B cell (primary cell): ENCODE measurements at regions not wholly inside any gene's neighbourhood (a gene's known extent, or its start where the extent isn't known, plus 50 kb on each side); places are given as distances from the start of the nearest gene placed in this dataset.

Experiments
- ATAC-seq: fragments of 200-7000 bp; cut with Tn5 transposase; one replicate; pipeline ENCODE4 v1.10.0; 2021; ENCODE audit warnings: low read depth, mild to moderate bottlenecking, moderate number of reproducible peaks, moderate library complexity
- CTCF ChIA-PET: fragments of 350-600 bp; sonication (Branson Sonifier 250); formaldehyde crosslinking; loops from one replicate; lab custom pipeline; 2021; ENCODE audit warnings: antibody characterized with exemption, inconsistent platforms; lab: Charles Lee
- POLR2A ChIA-PET: fragments of 350-600 bp; sonication (Branson Sonifier 250); formaldehyde crosslinking; loops from one replicate; lab custom pipeline; 2021; ENCODE audit warnings: antibody characterized with exemption; lab: Charles Lee
- DNase-seq: peaks from one replicate; pipeline ENCODE4 v3.0.0; 2013
- H2AFZ ChIP-seq: 2 replicates; pipeline ENCODE4 v1.6.1; 2012; ENCODE audit warnings: mild to moderate bottlenecking, low read depth, low read length; ENCODE audit not compliant: insufficient read depth, poor library complexity, severe bottlenecking
- H3K27ac ChIP-seq, 2 donors: 1 replicate in 1 of 2; 2 replicates in 1 of 2; pipeline ENCODE4 v1.5.1; 2012 to 2013; ENCODE audit warnings: low read length in 2 of 2, mild to moderate bottlenecking in 2 of 2, moderate library complexity in 1 of 2
- H3K27me3 ChIP-seq, 4 experiments: fragments of 200-600 bp in 1 of 4; sonication (generic) in 1 of 4; replicated peaks in 1 of 4; 1 replicate in 2 of 4; 2 replicates in 2 of 4; pipeline versions ENCODE4 v1.6.1 to v1.7.0; 2013 to 2016; ENCODE audit warnings: low read length in 3 of 4, mild to moderate bottlenecking in 2 of 4, mixed read lengths in 1 of 4, moderate library complexity in 1 of 4; ENCODE audit not compliant: insufficient read depth in 4 of 4, control insufficient read depth in 3 of 4; ENCODE audit errors: control extremely low read depth in 1 of 4
- H3K36me3 ChIP-seq, 2 experiments: replicated peaks in 1 of 2; 1 replicate in 1 of 2; 2 replicates in 1 of 2; pipeline versions ENCODE4 v1.6.1 to v1.7.1; 2013; ENCODE audit warnings: low read length in 1 of 2; ENCODE audit not compliant: insufficient read depth in 2 of 2, control insufficient read depth in 1 of 2; ENCODE audit errors: control extremely low read depth in 1 of 2, extremely low read depth in 1 of 2
- H3K4me1 ChIP-seq, 2 donors: fragments of 200-600 bp in 1 of 2; sonication (generic) in 1 of 2; 1 replicate in 1 of 2; 2 replicates in 1 of 2; pipeline versions ENCODE4 v1.5.1 to v1.6.1; 2013 to 2017; ENCODE audit warnings: low read length in 2 of 2; ENCODE audit not compliant: control insufficient read depth in 2 of 2, insufficient read depth in 2 of 2
- H3K4me2 ChIP-seq: replicated peaks from 2 replicates; pipeline ENCODE3; 2012; ENCODE audit warnings: mild to moderate bottlenecking, low read depth, low read length; ENCODE audit not compliant: poor library complexity, severe bottlenecking
- H3K4me3 ChIP-seq, 5 experiments: fragments of 200-600 bp in 1 of 5; sonication (generic) in 1 of 5; 1 replicate in 3 of 5; 2 replicates in 2 of 5; pipeline versions ENCODE4 v1.5.1 to v1.7.0; 2011 to 2016; ENCODE audit warnings: low read length in 4 of 5, mild to moderate bottlenecking in 4 of 5, low read depth in 2 of 5, control low read depth in 1 of 5, moderate library complexity in 1 of 5; ENCODE audit not compliant: insufficient read depth in 1 of 5; ENCODE audit errors: control extremely low read depth in 1 of 5, extremely low read depth in 1 of 5
- H3K79me2 ChIP-seq: fragments of 200-600 bp; sonication (generic); one replicate; pipeline ENCODE4 v1.6.0; 2016; ENCODE audit warnings: low read length; ENCODE audit not compliant: control insufficient read depth, insufficient read depth
- H3K9ac ChIP-seq: fragments of 200-600 bp; sonication (generic); 2 replicates; pipeline ENCODE4 v1.6.1; 2017; ENCODE audit warnings: mild to moderate bottlenecking, low read length, moderate library complexity
- H3K9me3 ChIP-seq, 3 donors: one replicate each; pipeline versions ENCODE4 v1.6.1 to v1.7.1; 2013; ENCODE audit warnings: low read length in 2 of 3; ENCODE audit not compliant: control insufficient read depth in 2 of 3, insufficient read depth in 1 of 3; ENCODE audit errors: control extremely low read depth in 1 of 3
- H4K20me1 ChIP-seq: 2 replicates; pipeline ENCODE4 v1.6.0; 2012; ENCODE audit warnings: mild to moderate bottlenecking, low read length; ENCODE audit not compliant: insufficient read depth, control insufficient read depth, poor library complexity, severe bottlenecking
- H3K27ac Mint-ChIP-seq: one replicate; pipeline ENCODE4 v1.8.0; 2021; ENCODE audit warnings: mixed read lengths
- H3K27me3 Mint-ChIP-seq: one replicate; pipeline ENCODE4 v1.8.0; 2021; ENCODE audit warnings: mixed read lengths
- H3K4me1 Mint-ChIP-seq: one replicate; pipeline ENCODE4 v1.8.0; 2021; ENCODE audit warnings: mixed read lengths
- H3K4me3 Mint-ChIP-seq: one replicate; pipeline ENCODE4 v1.8.0; 2021; ENCODE audit warnings: mixed read lengths
- H3K9me3 Mint-ChIP-seq: one replicate; pipeline ENCODE4 v1.8.0; 2022; ENCODE audit warnings: mixed read lengths; ENCODE audit not compliant: insufficient read depth
- EZH2 ChIP-seq: IDR thresholded peaks from 2 replicates; pipeline ENCODE4 v1.6.1; 2012; ENCODE audit warnings: borderline replicate concordance, low read depth, mild to moderate bottlenecking, moderate library complexity, low read length; ENCODE audit not compliant: insufficient read depth, poor library complexity, severe bottlenecking
- WGBS: methylation state at CpG from one replicate; pipeline ENCODE4 v1.1.5; 2013; ENCODE audit warnings: missing lambda C conversion rate; ENCODE audit not compliant: insufficient coverage; 5-methylcytosine and 5-hydroxymethylcytosine counted together
- intact Hi-C: fragments of 100-400 bp; cut with micrococcal nuclease; formaldehyde crosslinking; loops from one replicate; pipeline ENCODE4 v1.10.0; 2022
- TF ChIP-seq, protein P1 (sequence below): fragments of 200-600 bp; IDR thresholded peaks from one replicate; pipeline ENCODE4 v1.8.0; 2022; ENCODE audit warnings: antibody characterized with exemption, mild to moderate bottlenecking

DNA sequence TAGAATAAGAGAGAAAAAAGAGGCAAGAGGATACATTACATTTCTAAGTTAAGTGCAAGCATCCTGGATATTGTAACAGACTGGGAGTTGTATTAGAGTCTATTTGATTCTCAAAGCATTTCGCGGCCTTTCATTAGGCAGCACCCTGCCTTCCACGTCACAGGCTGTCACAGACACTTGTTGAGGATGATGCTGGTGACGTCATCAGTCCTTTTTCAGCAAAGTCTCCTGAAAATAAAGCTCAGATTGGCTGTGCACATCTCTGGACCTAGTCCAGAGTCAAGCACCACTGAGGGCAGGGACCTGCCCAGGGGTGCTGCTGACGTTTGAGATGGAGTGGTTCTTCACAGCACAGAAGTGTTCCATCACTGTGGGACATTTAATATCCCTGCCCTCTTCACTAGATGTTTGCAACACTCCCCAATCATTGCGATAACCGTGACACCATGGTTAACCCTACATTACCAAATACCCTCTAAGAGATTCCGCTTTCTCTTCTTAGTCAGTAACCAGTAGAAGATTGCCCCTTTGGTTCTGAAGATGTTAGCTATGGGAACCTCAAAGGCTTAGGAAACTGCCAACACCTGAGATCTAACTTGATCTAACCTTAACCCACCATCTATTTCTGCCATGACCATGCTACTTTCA is 72.7 kb upstream of the F3 start:
- no peak overlapping the region for H3K9ac ChIP-seq
- ATAC-seq (no peak), DNase-seq (no peak)
- H3K27me3 ChIP-seq: peaks cover 0 to 4% (median 0%) of the 10 kb centered on the region in 4 experiments
- Mint-ChIP-seq H3K27ac (no peak overlapping the region), H3K27me3 (peaks cover 14% of the 10 kb centered on the region), H3K9me3 (peaks cover 8% of the 10 kb centered on the region), H3K4me3 (no peak overlapping the region), H3K4me1 (no peaks in the 10 kb centered on the region)
- ChIA-PET POLR2A (no interaction called here), CTCF (no interaction called here)
- WGBS: 91% methylated on average over 6 of the region's 8 CpGs
- H4K20me1 ChIP-seq: no peaks in the 10 kb centered on the region
- H2AFZ ChIP-seq: no peak overlapping the region
- no peaks in the 10 kb centered on the region for H3K4me1 ChIP-seq
- peaks cover 0 to 7% (median 0%) of the 10 kb centered on the region in 3 donors for H3K9me3 ChIP-seq
- intact Hi-C loops: no loop called here
- H3K36me3 ChIP-seq: no peaks in the 10 kb centered on the region
- TF ChIP-seq, protein P1, sequence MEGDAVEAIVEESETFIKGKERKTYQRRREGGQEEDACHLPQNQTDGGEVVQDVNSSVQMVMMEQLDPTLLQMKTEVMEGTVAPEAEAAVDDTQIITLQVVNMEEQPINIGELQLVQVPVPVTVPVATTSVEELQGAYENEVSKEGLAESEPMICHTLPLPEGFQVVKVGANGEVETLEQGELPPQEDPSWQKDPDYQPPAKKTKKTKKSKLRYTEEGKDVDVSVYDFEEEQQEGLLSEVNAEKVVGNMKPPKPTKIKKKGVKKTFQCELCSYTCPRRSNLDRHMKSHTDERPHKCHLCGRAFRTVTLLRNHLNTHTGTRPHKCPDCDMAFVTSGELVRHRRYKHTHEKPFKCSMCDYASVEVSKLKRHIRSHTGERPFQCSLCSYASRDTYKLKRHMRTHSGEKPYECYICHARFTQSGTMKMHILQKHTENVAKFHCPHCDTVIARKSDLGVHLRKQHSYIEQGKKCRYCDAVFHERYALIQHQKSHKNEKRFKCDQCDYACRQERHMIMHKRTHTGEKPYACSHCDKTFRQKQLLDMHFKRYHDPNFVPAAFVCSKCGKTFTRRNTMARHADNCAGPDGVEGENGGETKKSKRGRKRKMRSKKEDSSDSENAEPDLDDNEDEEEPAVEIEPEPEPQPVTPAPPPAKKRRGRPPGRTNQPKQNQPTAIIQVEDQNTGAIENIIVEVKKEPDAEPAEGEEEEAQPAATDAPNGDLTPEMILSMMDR: no peak
- TF ChIP-seq EZH2: no peak
- no peak overlapping the region for H3K4me2 ChIP-seq
- H3K79me2 ChIP-seq: no peaks in the 10 kb centered on the region
- H3K27ac ChIP-seq: no peak overlapping the region
- no peak overlapping the region for H3K4me3 ChIP-seq

DNA sequence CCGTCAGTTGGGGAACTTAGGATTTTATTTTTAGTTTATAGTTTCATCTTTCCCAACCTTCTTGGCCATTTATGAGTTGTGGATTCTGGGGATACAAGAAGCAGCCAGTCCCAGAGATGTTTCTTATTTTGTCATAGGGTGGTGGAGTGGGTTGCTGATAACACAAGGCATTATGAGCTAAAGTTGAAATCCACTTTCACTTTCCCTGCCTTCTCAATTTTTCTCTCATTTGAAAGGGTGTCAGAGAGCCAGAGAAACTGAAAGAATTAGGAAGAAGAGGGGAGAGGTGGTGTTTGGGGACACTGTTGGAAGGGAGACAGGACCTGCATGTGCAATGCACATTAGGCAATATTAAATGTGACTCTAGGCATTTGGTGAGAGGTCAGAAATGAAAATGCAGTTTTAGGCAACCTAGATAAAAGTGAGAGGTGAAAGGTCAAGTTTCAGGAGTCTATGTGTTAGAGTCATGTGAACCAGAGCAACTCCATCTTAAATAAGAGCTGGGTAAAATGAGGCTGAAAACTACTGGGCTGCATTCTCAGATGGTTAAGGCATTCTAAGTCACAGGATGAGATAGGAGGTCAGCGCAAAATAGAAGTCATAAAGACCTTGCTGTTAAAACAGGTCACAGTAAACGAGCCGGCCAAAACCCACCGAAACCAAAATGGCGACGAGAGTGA is 71.1 kb upstream of the F3 start:
- H3K79me2 ChIP-seq: no peaks in the 10 kb centered on the region
- H3K9ac ChIP-seq: no peak overlapping the region
- ChIA-PET CTCF (no interaction called here), POLR2A (no interaction called here)
- ATAC-seq: no peak
- no peak for DNase-seq
- no peak for TF ChIP-seq EZH2
- TF ChIP-seq, protein P1: no peak
- H3K36me3 ChIP-seq: no peaks in the 10 kb centered on the region
- no peak overlapping the region for H3K4me3 Mint-ChIP-seq
- intact Hi-C loops: no loop called here
- H3K9me3 ChIP-seq: no peaks in the 10 kb centered on the region
- H3K27ac ChIP-seq: no peak overlapping the region
- H3K27me3 ChIP-seq: no peaks in the 10 kb centered on the region
- no peaks in the 10 kb centered on the region for H4K20me1 ChIP-seq
- no peak overlapping the region for H3K4me3 ChIP-seq
- H2AFZ ChIP-seq: no peak overlapping the region
- no peak overlapping the region for H3K27ac Mint-ChIP-seq
- no peaks in the 10 kb centered on the region for H3K4me1 Mint-ChIP-seq
- H3K4me1 ChIP-seq: no peaks in the 10 kb centered on the region
- 100% methylated on average over 3 of the region's 7 CpGs for WGBS
- no peak overlapping the region for H3K4me2 ChIP-seq
- H3K27me3 Mint-ChIP-seq: peaks cover 14% of the 10 kb centered on the region
- peaks cover 3% of the 10 kb centered on the region for H3K9me3 Mint-ChIP-seq
